ENCODE measurements at regions not wholly inside any gene's neighbourhood (a gene's known extent, or its start where the extent isn't known, plus 50 kb on each side); places are given as distances from the start of the nearest gene placed in this dataset.
"Not testable (repeated sequence)": the region's sequence is repeated elsewhere in the genome, so short reads cannot be mapped to it uniquely, and the experiment has no call there.

DNA sequence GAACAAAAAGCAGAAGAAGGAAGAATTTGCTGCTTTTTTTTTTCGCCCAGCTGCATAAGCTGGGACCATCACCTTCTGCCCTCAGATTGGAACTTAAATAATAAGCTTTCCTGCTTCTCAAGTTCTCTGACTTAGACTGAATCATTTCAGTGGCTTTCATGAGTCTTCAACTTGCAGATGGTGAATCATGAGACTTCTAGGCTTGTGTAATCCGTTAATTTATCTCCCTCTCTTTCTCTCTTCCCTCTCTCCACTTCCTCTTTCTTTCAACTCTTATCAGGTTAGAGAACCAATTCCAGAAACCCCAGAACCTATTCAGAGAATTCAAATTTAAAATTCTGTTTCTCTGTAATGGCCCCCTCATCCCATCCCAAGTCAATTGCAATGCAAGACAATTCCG lies 1153.7 kb downstream of the PCDH9 start:
- no peak for DNase-seq
- H3K27ac ChIP-seq (ENCODE audit: low read length), result no peak overlapping the region
- H3K4me3 ChIP-seq (ENCODE audit: low read length), result no peak overlapping the region
- H3K9ac ChIP-seq (ENCODE audit: low read length), result no peak overlapping the region
- no peaks in the 10 kb centered on the region for H3K9me3 ChIP-seq (replicated peaks; ENCODE audit: insufficient read depth, low read length)
- no peaks in the 10 kb centered on the region for H3K4me1 ChIP-seq (ENCODE audit: low read length)
- no peak overlapping the region for H3K4me2 ChIP-seq (ENCODE audit: low read depth, low read length)
- H4K20me1 ChIP-seq (ENCODE audit: insufficient read depth, low read length), result no peaks in the 10 kb centered on the region
- no peaks in the 10 kb centered on the region for H3F3A ChIP-seq (ENCODE audit: insufficient read depth, low read length)
- H3K36me3 ChIP-seq (replicated peaks; ENCODE audit: insufficient read depth, low read length), result no peaks in the 10 kb centered on the region
- no peak for TF ChIP-seq EZH2phosphoT487 (IDR thresholded peaks at IDR 0.05; ENCODE audit: low read length)
- TF ChIP-seq, protein P1, sequence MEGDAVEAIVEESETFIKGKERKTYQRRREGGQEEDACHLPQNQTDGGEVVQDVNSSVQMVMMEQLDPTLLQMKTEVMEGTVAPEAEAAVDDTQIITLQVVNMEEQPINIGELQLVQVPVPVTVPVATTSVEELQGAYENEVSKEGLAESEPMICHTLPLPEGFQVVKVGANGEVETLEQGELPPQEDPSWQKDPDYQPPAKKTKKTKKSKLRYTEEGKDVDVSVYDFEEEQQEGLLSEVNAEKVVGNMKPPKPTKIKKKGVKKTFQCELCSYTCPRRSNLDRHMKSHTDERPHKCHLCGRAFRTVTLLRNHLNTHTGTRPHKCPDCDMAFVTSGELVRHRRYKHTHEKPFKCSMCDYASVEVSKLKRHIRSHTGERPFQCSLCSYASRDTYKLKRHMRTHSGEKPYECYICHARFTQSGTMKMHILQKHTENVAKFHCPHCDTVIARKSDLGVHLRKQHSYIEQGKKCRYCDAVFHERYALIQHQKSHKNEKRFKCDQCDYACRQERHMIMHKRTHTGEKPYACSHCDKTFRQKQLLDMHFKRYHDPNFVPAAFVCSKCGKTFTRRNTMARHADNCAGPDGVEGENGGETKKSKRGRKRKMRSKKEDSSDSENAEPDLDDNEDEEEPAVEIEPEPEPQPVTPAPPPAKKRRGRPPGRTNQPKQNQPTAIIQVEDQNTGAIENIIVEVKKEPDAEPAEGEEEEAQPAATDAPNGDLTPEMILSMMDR (IDR thresholded peaks at IDR 0.05; ENCODE audit: low read length), result no peak
- no peak for TF ChIP-seq EZH2 (optimal IDR thresholded peaks at IDR 0.05; ENCODE audit: low read depth, low read length)
- no peaks in the 10 kb centered on the region for H3K79me2 ChIP-seq (ENCODE audit: low read length)
- H2AFZ ChIP-seq (ENCODE audit: low read length), result no peak overlapping the region
- H3K27me3 ChIP-seq (replicated peaks; ENCODE audit: insufficient read depth, low read length), result no peaks in the 10 kb centered on the region
- no peaks in the 10 kb centered on the region for H3K9me2 ChIP-seq (replicated peaks; ENCODE audit: insufficient read depth, low read length)

DNA sequence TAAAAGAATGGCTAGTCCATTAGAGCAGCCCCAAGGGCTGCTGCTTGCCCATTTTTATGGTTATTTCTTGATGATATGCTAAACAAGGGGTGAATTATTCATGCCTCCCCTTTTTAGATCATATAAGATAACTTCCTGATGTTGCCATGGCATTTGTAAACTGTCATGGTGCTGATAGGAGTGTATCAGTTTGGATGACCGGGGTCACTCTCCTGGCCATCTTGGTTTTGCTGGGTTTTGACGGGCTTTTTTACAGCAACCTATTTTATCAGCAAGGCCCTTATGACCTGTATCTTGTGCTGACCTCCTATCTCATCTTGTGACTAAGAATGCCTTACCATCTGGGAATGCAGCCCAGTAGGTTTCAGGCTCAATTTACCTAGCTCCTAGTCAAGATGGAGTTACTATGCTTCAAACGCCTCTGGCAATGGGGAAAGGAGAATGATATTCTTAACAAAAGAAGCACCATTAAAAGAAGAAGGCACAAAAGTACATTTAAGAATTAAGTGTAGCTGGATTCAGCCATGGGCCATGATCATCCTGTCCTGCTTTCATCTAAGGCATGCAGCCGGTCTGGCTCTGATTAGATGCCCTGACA lies 1156.0 kb downstream of the PCDH9 start:
- Histone ChIP-seq H3K4me1 (ENCODE audit: low read length) (no peaks in the 10 kb centered on the region), H3K27ac (ENCODE audit: low read length) (no peak overlapping the region), H4K20me1 (ENCODE audit: insufficient read depth, low read length) (no peaks in the 10 kb centered on the region), H3K9ac (ENCODE audit: low read length) (no peak overlapping the region), H3K27me3 (replicated peaks; ENCODE audit: insufficient read depth, low read length) (no peaks in the 10 kb centered on the region), H3F3A (ENCODE audit: insufficient read depth, low read length) (no peaks in the 10 kb centered on the region), H3K4me2 (ENCODE audit: low read depth, low read length) (no peak overlapping the region), H3K79me2 (ENCODE audit: low read length) (no peaks in the 10 kb centered on the region), H3K36me3 (replicated peaks; ENCODE audit: insufficient read depth, low read length) (no peaks in the 10 kb centered on the region), H2AFZ (ENCODE audit: low read length) (no peak overlapping the region), H3K4me3 (ENCODE audit: low read length) (no peak overlapping the region), H3K9me3 (replicated peaks; ENCODE audit: insufficient read depth, low read length) (no peaks in the 10 kb centered on the region), H3K9me2 (replicated peaks; ENCODE audit: insufficient read depth, low read length) (no peaks in the 10 kb centered on the region)
- TF ChIP-seq EZH2 (optimal IDR thresholded peaks at IDR 0.05; ENCODE audit: low read depth, low read length), result no peak
- no peak for TF ChIP-seq EZH2phosphoT487 (IDR thresholded peaks at IDR 0.05; ENCODE audit: low read length)
- TF ChIP-seq, protein P1 (IDR thresholded peaks at IDR 0.05; ENCODE audit: low read length), result no peak
- DNase-seq, result no peak

DNA sequence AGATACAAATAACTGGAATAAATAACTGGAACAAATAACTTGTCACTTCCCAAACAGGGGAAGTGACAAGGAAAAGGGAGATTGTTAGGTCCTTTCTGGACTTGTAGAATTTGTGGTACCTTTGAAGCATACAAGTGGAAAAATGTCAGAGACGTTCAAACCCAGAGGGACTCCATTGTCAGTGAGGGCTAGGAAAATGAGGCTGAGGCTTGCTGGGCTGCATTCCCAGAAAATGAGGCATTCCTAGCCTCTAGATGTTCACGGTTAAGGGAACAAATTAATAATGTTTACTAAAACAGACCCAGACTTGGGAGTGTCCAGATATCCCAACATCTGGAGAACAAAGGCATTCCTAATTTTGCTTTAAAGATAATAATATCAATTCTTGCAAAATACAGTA lies 1158.0 kb downstream of the PCDH9 start:
- H3K9me3 ChIP-seq (replicated peaks; ENCODE audit: insufficient read depth, low read length); H3K4me3 ChIP-seq (ENCODE audit: low read length); H2AFZ ChIP-seq (ENCODE audit: low read length): not testable (repeated sequence)

DNA sequence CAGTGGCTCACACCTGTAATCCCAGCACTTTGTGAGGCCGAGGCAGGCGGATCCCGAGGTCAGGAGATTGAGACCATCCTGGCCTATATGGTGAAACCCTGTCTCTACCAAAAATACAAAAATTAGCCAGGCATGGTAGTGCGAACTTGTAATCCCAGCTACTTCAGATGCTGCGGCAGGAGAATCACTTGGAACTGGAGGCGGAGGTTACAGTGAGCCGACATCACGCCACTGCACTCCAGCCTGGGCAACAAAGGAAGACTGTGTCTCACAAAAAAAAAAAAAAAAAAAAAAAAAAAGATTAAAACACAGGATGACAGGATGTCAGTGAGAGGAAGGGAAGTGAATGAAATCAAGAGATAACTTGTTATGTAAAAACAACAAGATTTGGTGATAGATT lies 1158.5 kb downstream of the PCDH9 start:
- DNase-seq, result no peak
- H3K27ac ChIP-seq (ENCODE audit: low read length), result no peak overlapping the region
- no peaks in the 10 kb centered on the region for H3K9me2 ChIP-seq (replicated peaks; ENCODE audit: insufficient read depth, low read length)

More for the DNA sequence above, 1158.0 kb downstream of the PCDH9 start:
- H3K27me3 ChIP-seq (replicated peaks; ENCODE audit: insufficient read depth, low read length); H4K20me1 ChIP-seq (ENCODE audit: insufficient read depth, low read length); DNase-seq; H3K4me1 ChIP-seq (ENCODE audit: low read length); H3K79me2 ChIP-seq (ENCODE audit: low read length); H3K9me2 ChIP-seq (replicated peaks; ENCODE audit: insufficient read depth, low read length); H3K9ac ChIP-seq (ENCODE audit: low read length); H3K27ac ChIP-seq (ENCODE audit: low read length); H3F3A ChIP-seq (ENCODE audit: insufficient read depth, low read length); H3K36me3 ChIP-seq (replicated peaks; ENCODE audit: insufficient read depth, low read length); H3K4me2 ChIP-seq (ENCODE audit: low read depth, low read length): not testable (repeated sequence)

More for the DNA sequence above, 1158.5 kb downstream of the PCDH9 start:
- TF ChIP-seq, protein P1 (IDR thresholded peaks at IDR 0.05; ENCODE audit: low read length), result no peak
- TF ChIP-seq EZH2 (optimal IDR thresholded peaks at IDR 0.05; ENCODE audit: low read depth, low read length) (no peak), EZH2phosphoT487 (IDR thresholded peaks at IDR 0.05; ENCODE audit: low read length) (no peak)
- Histone ChIP-seq H3F3A (ENCODE audit: insufficient read depth, low read length) (no peaks in the 10 kb centered on the region), H3K4me3 (ENCODE audit: low read length) (no peak overlapping the region), H3K36me3 (replicated peaks; ENCODE audit: insufficient read depth, low read length) (no peaks in the 10 kb centered on the region), H3K4me2 (ENCODE audit: low read depth, low read length) (no peak overlapping the region), H4K20me1 (ENCODE audit: insufficient read depth, low read length) (no peaks in the 10 kb centered on the region), H3K9ac (ENCODE audit: low read length) (no peak overlapping the region), H2AFZ (ENCODE audit: low read length) (no peak overlapping the region), H3K4me1 (ENCODE audit: low read length) (no peaks in the 10 kb centered on the region), H3K9me3 (replicated peaks; ENCODE audit: insufficient read depth, low read length) (no peaks in the 10 kb centered on the region), H3K79me2 (ENCODE audit: low read length) (no peaks in the 10 kb centered on the region), H3K27me3 (replicated peaks; ENCODE audit: insufficient read depth, low read length) (no peaks in the 10 kb centered on the region)

Data from MM.1S (cell line).